Epithelial cell of proximal tubule (primary cell): ENCODE measurements at regions not wholly inside any gene's neighbourhood (a gene's known extent, or its start where the extent isn't known, plus 50 kb on each side); places are given as distances from the start of the nearest gene placed in this dataset.

ENCODE experiments used
- DNase-seq: peaks from one replicate; pipeline ENCODE4 v3.0.0-alpha.2; 2011; ENCODE audit warnings: low read depth
- H3K4me3 ChIP-seq: 2 replicates; pipeline ENCODE4 v1.5.1; 2011; ENCODE audit warnings: low read depth, mild to moderate bottlenecking, low read length
- CTCF ChIP-seq: conservative IDR thresholded peaks from 2 replicates; pipeline ENCODE4 v1.5.1; 2012; ENCODE audit warnings: low read depth, mild to moderate bottlenecking, low read length

GRCh38 chr17:72485596-72485995 is 364.8 kb downstream of the SOX9 start:
- no peak for TF ChIP-seq CTCF
- no peak overlapping the region for H3K4me3 ChIP-seq
- no peak for DNase-seq

- no peak for DNase-seq
- TF ChIP-seq CTCF: no peak
- H3K4me3 ChIP-seq: no peak overlapping the region
Observed at GRCh38 chr17:72486806-72487205, 366.0 kb downstream of the SOX9 start.

GRCh38 chr17:72487731-72488494 is 367.1 kb downstream of the SOX9 start:
- no peak overlapping the region for H3K4me3 ChIP-seq
- no peak for DNase-seq
- TF ChIP-seq CTCF: no peak

GRCh38 chr17:72488555-72489271 is 367.9 kb downstream of the SOX9 start:
- no peak for TF ChIP-seq CTCF
- no peak overlapping the region for H3K4me3 ChIP-seq

GRCh38 chr17:72489272-72489641 is 368.4 kb downstream of the SOX9 start:
- TF ChIP-seq CTCF: no peak
- H3K4me3 ChIP-seq: no peak overlapping the region

More at GRCh38 chr17:72488555-72489271, 367.9 kb downstream of the SOX9 start:
- no peak for DNase-seq

GRCh38 chr17:72491102-72491501 is 370.3 kb downstream of the SOX9 start:
- no peak overlapping the region for H3K4me3 ChIP-seq
- TF ChIP-seq CTCF: no peak
- no peak for DNase-seq

More at GRCh38 chr17:72489272-72489641, 368.4 kb downstream of the SOX9 start:
- no peak for DNase-seq
